ENCODE measurements at regions not wholly inside any gene's neighbourhood (a gene's known extent, or its start where the extent isn't known, plus 50 kb on each side); places are given as distances from the start of the nearest gene placed in this dataset.

- CTCF ChIA-PET, result interaction anchor here (1.7 kb wide), 1 partner anchor 13 kb away, joined by 4 read pairs; no protein-coding TSS in a partner anchor
- POLR2A ChIA-PET, result no interaction called here
- DNase-seq (ENCODE audit: low read depth, low spot score), result no peak
- TF ChIP-seq CTCF (IDR thresholded peaks at IDR 0.05; ENCODE audit: insufficient read depth, low read length, missing control alignments), result no peak
- H3K4me3 ChIP-seq (ENCODE audit: low read depth, low read length), result no peak overlapping the region
These were observed 134.9 kb upstream of the MPDZ start for GRCh38 chr9:13414349-13414748.

- no peak for TF ChIP-seq CTCF (IDR thresholded peaks at IDR 0.05; ENCODE audit: insufficient read depth, low read length, missing control alignments)
- no peak overlapping the region for H3K4me3 ChIP-seq (ENCODE audit: low read depth, low read length)
- ChIA-PET POLR2A (no interaction called here), CTCF (interaction anchor here (1.5 kb wide), 1 partner anchor 15 kb away, joined by 5 read pairs; no protein-coding TSS in a partner anchor)
- DNase-seq (ENCODE audit: low read depth, low spot score), result no peak
These were observed 132.8 kb upstream of the MPDZ start for GRCh38 chr9:13412331-13412730.

- ChIA-PET POLR2A (no interaction called here), CTCF (interaction anchor here (1.5 kb wide), 1 partner anchor 16 kb away, joined by 5 read pairs; no protein-coding TSS in a partner anchor)
- H3K4me3 ChIP-seq (ENCODE audit: low read depth, low read length), result no peak overlapping the region
- TF ChIP-seq CTCF (IDR thresholded peaks at IDR 0.05; ENCODE audit: insufficient read depth, low read length, missing control alignments), result no peak
- DNase-seq (ENCODE audit: low read depth, low spot score), result no peak
These were observed 132.3 kb upstream of the MPDZ start for GRCh38 chr9:13411791-13412190.

GRCh38 chr9:13410566-13411031 is 131.1 kb upstream of the MPDZ start:
- ChIA-PET CTCF (interaction anchor here (1.5 kb wide), 1 partner anchor 17 kb away, joined by 5 read pairs; no protein-coding TSS in a partner anchor), POLR2A (no interaction called here)
- no peak for DNase-seq (ENCODE audit: low read depth, low spot score)
- no peak for TF ChIP-seq CTCF (IDR thresholded peaks at IDR 0.05; ENCODE audit: insufficient read depth, low read length, missing control alignments)
- no peak overlapping the region for H3K4me3 ChIP-seq (ENCODE audit: low read depth, low read length)

- no peak for DNase-seq (ENCODE audit: low read depth, low spot score)
- no peak overlapping the region for H3K4me3 ChIP-seq (ENCODE audit: low read depth, low read length)
- TF ChIP-seq CTCF (IDR thresholded peaks at IDR 0.05; ENCODE audit: insufficient read depth, low read length, missing control alignments), result no peak
- POLR2A ChIA-PET, result no interaction called here
- CTCF ChIA-PET, result no interaction called here
These were observed 118.2 kb upstream of the MPDZ start for GRCh38 chr9:13397661-13398060.

GRCh38 chr9:13397220-13397619 is 117.7 kb upstream of the MPDZ start:
- H3K4me3 ChIP-seq (ENCODE audit: low read depth, low read length), result no peak overlapping the region
- DNase-seq (ENCODE audit: low read depth, low spot score), result no peak
- ChIA-PET POLR2A (no interaction called here), CTCF (no interaction called here)
- TF ChIP-seq CTCF (IDR thresholded peaks at IDR 0.05; ENCODE audit: insufficient read depth, low read length, missing control alignments), result no peak

All from AG04449 (cell line).